ENCODE measurements at regions not wholly inside any gene's neighbourhood (a gene's known extent, or its start where the extent isn't known, plus 50 kb on each side); places are given as distances from the start of the nearest gene placed in this dataset.

DNA sequence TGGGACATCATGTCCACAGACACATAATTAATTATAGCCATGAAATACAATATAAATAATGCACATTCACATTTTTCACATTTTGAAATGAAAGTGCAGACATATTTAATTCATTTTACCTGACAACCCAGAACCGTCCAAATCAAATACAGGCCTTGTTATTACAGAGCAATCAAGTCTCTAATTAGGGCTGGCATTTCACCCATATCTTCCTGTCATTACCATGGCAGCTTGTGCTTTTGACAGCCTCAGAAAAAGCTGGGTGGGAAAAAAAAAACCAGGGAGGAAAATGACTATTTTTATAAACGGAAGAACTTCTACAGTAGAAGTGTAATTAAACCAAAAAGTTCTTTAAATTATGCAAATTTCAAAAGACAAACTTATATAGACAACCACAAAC, 436.4 kb downstream of the FBXO15 start:
- no peak overlapping the region for H3K4me3 ChIP-seq
- no peaks in the 10 kb centered on the region for H3K4me1 ChIP-seq
- no peaks in the 10 kb centered on the region for H3K9me3 ChIP-seq
- H3K36me3 ChIP-seq: no peaks in the 10 kb centered on the region
- intact Hi-C loops (cut with DNase I; ENCODE audit: low total_unique reads): no loop called here
- DNase-seq: no peak
- no peak overlapping the region for H3K27ac ChIP-seq
- no peaks in the 10 kb centered on the region for H3K27me3 ChIP-seq
- no peak for TF ChIP-seq POLR2A (IDR thresholded peaks at IDR 0.05)
- TF ChIP-seq, protein P1, sequence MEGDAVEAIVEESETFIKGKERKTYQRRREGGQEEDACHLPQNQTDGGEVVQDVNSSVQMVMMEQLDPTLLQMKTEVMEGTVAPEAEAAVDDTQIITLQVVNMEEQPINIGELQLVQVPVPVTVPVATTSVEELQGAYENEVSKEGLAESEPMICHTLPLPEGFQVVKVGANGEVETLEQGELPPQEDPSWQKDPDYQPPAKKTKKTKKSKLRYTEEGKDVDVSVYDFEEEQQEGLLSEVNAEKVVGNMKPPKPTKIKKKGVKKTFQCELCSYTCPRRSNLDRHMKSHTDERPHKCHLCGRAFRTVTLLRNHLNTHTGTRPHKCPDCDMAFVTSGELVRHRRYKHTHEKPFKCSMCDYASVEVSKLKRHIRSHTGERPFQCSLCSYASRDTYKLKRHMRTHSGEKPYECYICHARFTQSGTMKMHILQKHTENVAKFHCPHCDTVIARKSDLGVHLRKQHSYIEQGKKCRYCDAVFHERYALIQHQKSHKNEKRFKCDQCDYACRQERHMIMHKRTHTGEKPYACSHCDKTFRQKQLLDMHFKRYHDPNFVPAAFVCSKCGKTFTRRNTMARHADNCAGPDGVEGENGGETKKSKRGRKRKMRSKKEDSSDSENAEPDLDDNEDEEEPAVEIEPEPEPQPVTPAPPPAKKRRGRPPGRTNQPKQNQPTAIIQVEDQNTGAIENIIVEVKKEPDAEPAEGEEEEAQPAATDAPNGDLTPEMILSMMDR (IDR thresholded peaks at IDR 0.05): no peak

DNA sequence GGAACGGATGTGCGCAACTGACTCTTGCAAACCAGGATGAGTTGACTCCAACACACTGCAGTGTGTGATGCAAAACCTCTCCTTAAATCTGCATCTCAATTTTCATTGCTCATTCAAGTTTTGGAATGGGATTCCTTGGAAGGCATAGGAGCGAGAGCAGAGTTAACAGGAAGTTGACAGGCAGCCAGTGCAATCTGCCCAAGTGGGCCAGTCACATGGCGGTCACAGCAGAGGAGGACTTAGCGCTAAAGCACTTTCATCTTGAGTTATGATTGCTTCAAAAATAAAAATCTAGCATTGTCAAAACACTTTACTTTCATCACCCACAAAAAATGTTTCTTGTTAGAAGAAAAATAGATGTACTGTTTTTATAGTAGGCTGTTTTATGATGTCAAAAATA, 439.0 kb downstream of the FBXO15 start:
- Histone ChIP-seq H3K36me3 (no peaks in the 10 kb centered on the region), H3K4me3 (no peak overlapping the region), H3K27ac (no peak overlapping the region), H3K4me1 (no peaks in the 10 kb centered on the region), H3K27me3 (no peaks in the 10 kb centered on the region), H3K9me3 (no peaks in the 10 kb centered on the region)
- TF ChIP-seq, protein P1 (IDR thresholded peaks at IDR 0.05): no peak
- no peak for TF ChIP-seq POLR2A (IDR thresholded peaks at IDR 0.05)
- DNase-seq: no peak
- intact Hi-C loops (cut with DNase I; ENCODE audit: low total_unique reads): no loop called here

DNA sequence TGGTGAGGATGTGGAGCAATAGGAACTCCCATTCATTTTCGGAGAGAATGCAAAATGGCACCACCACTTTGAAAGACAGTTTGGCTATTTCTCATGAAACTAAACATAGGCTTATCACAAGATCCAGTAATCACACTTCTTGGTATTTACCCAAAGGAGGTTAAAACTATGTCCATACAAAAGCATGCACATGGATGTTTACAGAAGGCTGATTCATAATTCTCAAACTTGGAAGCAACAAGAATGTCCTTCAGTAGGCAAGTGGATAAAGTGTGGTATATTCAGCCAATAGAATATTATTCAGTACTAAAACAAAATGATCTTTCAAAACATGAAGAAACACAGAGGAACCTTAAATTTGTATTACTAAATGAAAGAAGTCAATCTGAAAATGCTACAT, 440.6 kb downstream of the FBXO15 start:
- H3K27me3 ChIP-seq: no peaks in the 10 kb centered on the region
- intact Hi-C loops (cut with DNase I; ENCODE audit: low total_unique reads): no loop called here
- H3K4me3 ChIP-seq: no peak overlapping the region
- H3K9me3 ChIP-seq: no peaks in the 10 kb centered on the region
- no peak for DNase-seq
- no peaks in the 10 kb centered on the region for H3K4me1 ChIP-seq
- no peak overlapping the region for H3K27ac ChIP-seq
- no peaks in the 10 kb centered on the region for H3K36me3 ChIP-seq
- TF ChIP-seq POLR2A (IDR thresholded peaks at IDR 0.05): no peak

DNA sequence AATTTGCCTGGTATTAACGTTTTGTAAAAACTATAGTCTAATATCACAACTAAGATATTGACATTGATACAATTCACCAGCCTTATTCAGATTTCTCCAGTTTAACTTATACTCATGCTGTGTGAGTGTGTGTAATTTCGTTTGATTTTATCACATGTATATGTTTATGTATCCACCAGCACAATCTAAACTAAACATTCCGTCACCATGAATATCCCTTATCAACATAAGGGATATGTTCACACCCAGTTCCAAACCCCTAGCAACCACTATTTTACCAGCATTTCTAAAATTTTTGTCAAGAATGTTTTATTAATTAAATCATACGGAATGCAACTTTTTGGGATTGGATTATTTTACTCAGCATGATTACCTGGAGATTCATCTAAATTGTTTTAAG, 450.3 kb downstream of the FBXO15 start:
- TF ChIP-seq, protein P1 (IDR thresholded peaks at IDR 0.05): no peak
- no peak for TF ChIP-seq POLR2A (IDR thresholded peaks at IDR 0.05)
- DNase-seq: no peak
- intact Hi-C loops (cut with DNase I; ENCODE audit: low total_unique reads): no loop called here
- Histone ChIP-seq H3K4me3 (no peak overlapping the region), H3K27me3 (no peaks in the 10 kb centered on the region), H3K27ac (no peak overlapping the region), H3K9me3 (no peaks in the 10 kb centered on the region), H3K36me3 (no peaks in the 10 kb centered on the region), H3K4me1 (no peaks in the 10 kb centered on the region)

DNA sequence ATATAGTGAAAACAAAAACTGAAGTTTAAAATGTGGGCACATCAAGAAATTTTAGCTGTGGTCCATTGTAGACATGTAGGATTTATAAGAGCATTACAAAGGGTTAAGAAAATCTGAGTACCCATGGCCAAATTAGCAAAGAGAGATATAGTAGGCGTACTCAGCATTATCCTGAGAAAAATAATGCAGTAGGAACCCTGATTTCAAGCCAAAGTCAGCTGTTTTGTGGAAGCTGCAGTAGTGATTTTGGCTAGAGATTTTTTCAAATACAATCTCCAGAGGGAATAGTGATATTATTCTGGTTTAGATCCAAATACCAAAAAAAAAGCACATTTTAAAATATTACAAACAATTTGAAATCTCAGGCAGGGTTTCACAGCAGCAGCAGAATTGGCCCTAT, 450.9 kb downstream of the FBXO15 start:
- no peaks in the 10 kb centered on the region for H3K27me3 ChIP-seq
- DNase-seq: no peak
- no peaks in the 10 kb centered on the region for H3K4me1 ChIP-seq
- intact Hi-C loops (cut with DNase I; ENCODE audit: low total_unique reads): no loop called here
- H3K27ac ChIP-seq: no peak overlapping the region
- H3K4me3 ChIP-seq: no peak overlapping the region
- TF ChIP-seq, protein P1 (IDR thresholded peaks at IDR 0.05): no peak
- no peak for TF ChIP-seq POLR2A (IDR thresholded peaks at IDR 0.05)
- no peaks in the 10 kb centered on the region for H3K36me3 ChIP-seq
- no peaks in the 10 kb centered on the region for H3K9me3 ChIP-seq

DNA sequence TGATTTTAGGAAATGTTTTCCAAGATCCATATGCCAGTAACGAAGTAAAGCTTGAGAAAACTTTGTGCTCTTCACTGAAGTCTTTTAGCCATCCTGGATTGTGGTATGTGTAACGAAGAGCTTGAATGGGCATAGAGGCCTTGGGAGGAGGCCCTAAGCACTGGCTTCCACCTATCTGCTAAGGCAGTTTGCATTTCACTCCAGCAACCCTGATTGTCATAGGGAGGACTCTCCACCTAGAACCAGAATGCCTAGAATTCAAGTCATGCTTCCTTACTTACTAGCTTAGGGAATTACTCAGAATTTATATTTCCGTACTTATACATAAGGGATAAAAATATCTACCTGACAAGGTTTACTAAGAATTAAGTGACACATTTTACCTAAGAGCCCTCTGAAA, 451.5 kb downstream of the FBXO15 start:
- Histone ChIP-seq H3K4me1 (no peaks in the 10 kb centered on the region), H3K27me3 (no peaks in the 10 kb centered on the region), H3K4me3 (no peak overlapping the region), H3K9me3 (no peaks in the 10 kb centered on the region), H3K36me3 (no peaks in the 10 kb centered on the region), H3K27ac (no peak overlapping the region)
- TF ChIP-seq, protein P1 (IDR thresholded peaks at IDR 0.05): no peak
- no peak for TF ChIP-seq POLR2A (IDR thresholded peaks at IDR 0.05)
- intact Hi-C loops (cut with DNase I; ENCODE audit: low total_unique reads): no loop called here
- DNase-seq: no peak
